WTC11 (cell line): ENCODE measurements at regions not wholly inside any gene's neighbourhood (a gene's known extent, or its start where the extent isn't known, plus 50 kb on each side); places are given as distances from the start of the nearest gene placed in this dataset.

Source experiments
- ATAC-seq: fragments of 200-7000 bp; cut with Tn5 transposase; 2 replicates; pipeline ENCODE4 v1.10.0; 2021; ENCODE audit warnings: mild to moderate bottlenecking, moderate library complexity
- CTCF ChIA-PET: fragments of 300-600 bp; sonication (Branson Sonifier 250); formaldehyde crosslinking; loops from one replicate; lab custom pipeline; 2021; ENCODE audit warnings: antibody characterized with exemption; lab: Charles Lee
- POLR2A ChIA-PET: fragments of 350-600 bp; sonication (Branson Sonifier 250); formaldehyde crosslinking; loops from one replicate; lab custom pipeline; 2021; ENCODE audit warnings: antibody characterized with exemption; lab: Charles Lee
- DNase-seq: peaks from one replicate; pipeline ENCODE4 v3.0.0; 2021; ENCODE audit warnings: low spot score
- H3K27ac Mint-ChIP-seq: 2 replicates; pipeline ENCODE4 v1.8.0; 2021; ENCODE audit warnings: mixed read lengths
- H3K27me3 Mint-ChIP-seq: 2 replicates; pipeline ENCODE4 v1.8.0; 2021; ENCODE audit warnings: low read depth, mild to moderate bottlenecking, moderate library complexity, mixed read lengths
- H3K36me3 Mint-ChIP-seq: 2 replicates; pipeline ENCODE4 v1.8.0; 2021; ENCODE audit warnings: mixed read lengths
- H3K4me1 Mint-ChIP-seq: 2 replicates; pipeline ENCODE4 v1.8.0; 2022; ENCODE audit warnings: mixed read lengths
- H3K4me3 Mint-ChIP-seq: 2 replicates; pipeline ENCODE4 v1.8.0; 2021; ENCODE audit warnings: mild to moderate bottlenecking, moderate library complexity, mixed read lengths
- H3K9me3 Mint-ChIP-seq: 2 replicates; pipeline ENCODE4 v1.8.0; 2021; ENCODE audit warnings: mixed read lengths
- ATF1 ChIP-seq: sonication (generic); formaldehyde crosslinking; IDR thresholded peaks from 2 replicates; pipeline ENCODE4 v1.8.1; 2023; ENCODE audit warnings: mild to moderate bottlenecking, moderate library complexity, missing genetic modification reagents
- CREM ChIP-seq: sonication (generic); formaldehyde crosslinking; IDR thresholded peaks from 2 replicates; pipeline ENCODE4 v1.8.1; 2022; ENCODE audit warnings: mild to moderate bottlenecking, missing genetic modification reagents, moderate library complexity
- E2F1 ChIP-seq: sonication (generic); formaldehyde crosslinking; IDR thresholded peaks from 2 replicates; pipeline ENCODE4 v1.8.0; 2022; ENCODE audit warnings: mild to moderate bottlenecking, missing genetic modification reagents
- ESRRA ChIP-seq: sonication (generic); formaldehyde crosslinking; IDR thresholded peaks from 2 replicates; pipeline ENCODE4 v1.8.1; 2022; ENCODE audit warnings: mild to moderate bottlenecking, missing genetic modification reagents, borderline replicate concordance
- FOXJ3 ChIP-seq: sonication (generic); formaldehyde crosslinking; IDR thresholded peaks from 2 replicates; pipeline ENCODE4 v1.9.0; 2021; ENCODE audit warnings: missing genetic modification reagents, mild to moderate bottlenecking, borderline replicate concordance
- GRHL2 ChIP-seq: fragments of 250-450 bp; sonication (Bioruptor Pico); IDR thresholded peaks from 2 replicates; pipeline ENCODE4 v1.8.0; 2022; ENCODE audit warnings: mild to moderate bottlenecking, moderate library complexity; ENCODE audit not compliant: insufficient replicate concordance, severe bottlenecking
- GTF2I ChIP-seq: fragments of 250-450 bp; sonication (Bioruptor Pico); conservative IDR thresholded peaks from 2 replicates; pipeline ENCODE4 v1.4.0; 2021; ENCODE audit warnings: mild to moderate bottlenecking
- HMGA2 ChIP-seq: fragments of 250-450 bp; sonication (Bioruptor Pico); IDR thresholded peaks from 2 replicates; pipeline ENCODE4 v1.4.0; 2021; ENCODE audit warnings: mild to moderate bottlenecking, moderate library complexity
- HMGXB4 ChIP-seq: sonication (generic); formaldehyde crosslinking; IDR thresholded peaks from 2 replicates; pipeline ENCODE4 v1.8.1; 2023; ENCODE audit warnings: mild to moderate bottlenecking, moderate library complexity, missing genetic modification reagents
- IRF1 ChIP-seq: sonication (generic); formaldehyde crosslinking; IDR thresholded peaks from 2 replicates; pipeline ENCODE4 v1.8.0; 2023; ENCODE audit warnings: missing genetic modification reagents
- JAZF1 ChIP-seq: fragments of 250-450 bp; sonication (Bioruptor Pico); IDR thresholded peaks from 2 replicates; pipeline ENCODE4 v1.9.0; 2021; ENCODE audit warnings: moderate library complexity, mild to moderate bottlenecking, inconsistent platforms
- JUN ChIP-seq: sonication (generic); formaldehyde crosslinking; IDR thresholded peaks from 2 replicates; pipeline ENCODE4 v1.8.0; 2023; ENCODE audit warnings: mild to moderate bottlenecking, missing genetic modification reagents
- MXD4 ChIP-seq: fragments of 250-450 bp; sonication (Bioruptor Pico); IDR thresholded peaks from 2 replicates; pipeline ENCODE4 v1.8.0; 2021; ENCODE audit warnings: mild to moderate bottlenecking, moderate library complexity, borderline replicate concordance
- NR1H2 ChIP-seq: sonication (generic); formaldehyde crosslinking; IDR thresholded peaks from 2 replicates; pipeline ENCODE4 v1.9.0; 2021; ENCODE audit warnings: mild to moderate bottlenecking, moderate library complexity, missing genetic modification reagents
- OVOL2 ChIP-seq: fragments of 250-450 bp; sonication (Bioruptor Pico); IDR thresholded peaks from 2 replicates; pipeline ENCODE4 v1.9.0; 2021; ENCODE audit warnings: mild to moderate bottlenecking, borderline replicate concordance
- RORB ChIP-seq: fragments of 250-450 bp; sonication (Bioruptor Pico); IDR thresholded peaks from 2 replicates; pipeline ENCODE4 v1.9.0; 2021; ENCODE audit warnings: mild to moderate bottlenecking
- SP1 ChIP-seq: sonication (generic); formaldehyde crosslinking; conservative IDR thresholded peaks from 2 replicates; pipeline ENCODE4 v1.8.1; 2022; ENCODE audit warnings: missing genetic modification reagents
- ZNF121 ChIP-seq: sonication (generic); formaldehyde crosslinking; IDR thresholded peaks from 2 replicates; pipeline ENCODE4 v1.8.0; 2023; ENCODE audit warnings: missing genetic modification reagents
- ZNF232 ChIP-seq: sonication (generic); formaldehyde crosslinking; IDR thresholded peaks from 2 replicates; pipeline ENCODE4 v1.8.0; 2022; ENCODE audit warnings: mild to moderate bottlenecking, missing genetic modification reagents
- ZNF263 ChIP-seq: sonication (generic); formaldehyde crosslinking; IDR thresholded peaks from 2 replicates; pipeline ENCODE4 v1.8.1; 2022; ENCODE audit warnings: low read depth, mild to moderate bottlenecking, moderate library complexity, missing genetic modification reagents
- ZNF423 ChIP-seq: fragments of 250-450 bp; sonication (Bioruptor Pico); IDR thresholded peaks from 2 replicates; pipeline ENCODE4 v2.1.2; 2022; ENCODE audit warnings: mild to moderate bottlenecking, moderate library complexity
- ZNF425 ChIP-seq: fragments of 250-450 bp; sonication (Bioruptor Pico); conservative IDR thresholded peaks from 2 replicates; pipeline ENCODE4 v1.9.0; 2021; ENCODE audit warnings: mild to moderate bottlenecking

GRCh38 chr1:36741066-36741465 is 258.4 kb upstream of the CSF3R start (continued):
- TF ChIP-seq FOXJ3 (CRISPR knock-in tag) (no peak), CREM (CRISPR knock-in tag) (no peak), ZNF121 (no peak), ZNF425 (CRISPR knock-in tag) (no peak)
- TF ChIP-seq, all 79 proteins: peak for 0

- no peak for ATAC-seq
- TF ChIP-seq RORB (CRISPR knock-in tag) (no peak), MXD4 (no peak), ZNF423 (CRISPR knock-in tag) (no peak), JUN (CRISPR knock-in tag) (no peak), NR1H2 (CRISPR knock-in tag) (no peak), HMGA2 (no peak), ZNF263 (CRISPR knock-in tag) (no peak), CREM (CRISPR knock-in tag) (no peak), GTF2I (no peak)
- Mint-ChIP-seq H3K4me3 (no peak overlapping the region), H3K9me3 (peaks cover 19% of the 10 kb centered on the region), H3K36me3 (peaks cover 4% of the 10 kb centered on the region), H3K4me1 (peaks cover 28% of the 10 kb centered on the region), H3K27me3 (peaks cover 4% of the 10 kb centered on the region), H3K27ac (no peak overlapping the region)
- DNase-seq: no peak
- CTCF ChIA-PET: no interaction called here
- POLR2A ChIA-PET: no interaction called here
Measured at GRCh38 chr1:36740446-36740845, 257.7 kb upstream of the CSF3R start.

- CTCF ChIA-PET: no interaction called here
- no peak for TF ChIP-seq JUN (CRISPR knock-in tag)
- no peak for TF ChIP-seq JAZF1 (CRISPR knock-in tag)
- no peak for TF ChIP-seq GRHL2 (CRISPR knock-in tag)
- no peak for TF ChIP-seq MXD4
- TF ChIP-seq ZNF232: no peak
- no peak for TF ChIP-seq HMGA2
- TF ChIP-seq SP1 (CRISPR knock-in tag): no peak
- no peak for TF ChIP-seq ESRRA (CRISPR knock-in tag)
- no peak for TF ChIP-seq ATF1 (CRISPR knock-in tag)
- no peak for TF ChIP-seq E2F1 (CRISPR knock-in tag)
- TF ChIP-seq OVOL2: no peak
- no peak for TF ChIP-seq IRF1 (CRISPR knock-in tag)
- no peak for TF ChIP-seq HMGXB4
- H3K4me1 Mint-ChIP-seq: peaks cover 28% of the 10 kb centered on the region
- H3K27ac Mint-ChIP-seq: no peak overlapping the region
- POLR2A ChIA-PET: no interaction called here
- H3K9me3 Mint-ChIP-seq: peaks cover 21% of the 10 kb centered on the region
- no peak overlapping the region for H3K4me3 Mint-ChIP-seq
- DNase-seq: no peak
- H3K27me3 Mint-ChIP-seq: peaks cover 4% of the 10 kb centered on the region
- H3K36me3 Mint-ChIP-seq: peaks cover 4% of the 10 kb centered on the region
- ATAC-seq: no peak
Measured at GRCh38 chr1:36739703-36740289, 257.1 kb upstream of the CSF3R start.
